HepG2 (cell line): ENCODE measurements at regions not wholly inside any gene's neighbourhood (a gene's known extent, or its start where the extent isn't known, plus 50 kb on each side); places are given as distances from the start of the nearest gene placed in this dataset.

Experiments used
- CTCF ChIP-seq: sonication (generic); formaldehyde crosslinking; IDR thresholded peaks from 2 replicates; pipeline ENCODE4 v1.5.0; 2020; ENCODE audit warnings: mild to moderate bottlenecking, missing genetic modification reagents, moderate library complexity
- HNRNPK ChIP-seq: fragments of 200-400 bp; formaldehyde crosslinking; IDR thresholded peaks from 2 replicates; pipeline ENCODE4 v1.6.1; 2018; ENCODE audit warnings: low read length, low read depth, moderate library complexity, mild to moderate bottlenecking; ENCODE audit not compliant: poor library complexity, severe bottlenecking
- MIXL1 ChIP-seq: IDR thresholded peaks from 2 replicates; pipeline ENCODE4 v1.6.1; 2016
- NFKBIZ ChIP-seq: IDR thresholded peaks from 2 replicates; pipeline ENCODE4 v1.6.1; 2018; ENCODE audit warnings: missing genetic modification reagents, missing compliant biosample characterization
- POLR2A ChIP-seq, 2 experiments: IDR thresholded peaks; 2 replicates each; pipeline ENCODE4 v1.6.1; 2011; ENCODE audit warnings: low read depth in 2 of 2, low read length in 2 of 2, mild to moderate bottlenecking in 1 of 2, moderate library complexity in 1 of 2; ENCODE audit not compliant: insufficient read depth in 1 of 2
- SUZ12 ChIP-seq: fragments of 150-350 bp; IDR thresholded peaks from 2 replicates; pipeline ENCODE4 v1.6.1; 2014; ENCODE audit warnings: low read depth, low read length
- ZNF350 ChIP-seq: sonication (generic); formaldehyde crosslinking; IDR thresholded peaks from 2 replicates; pipeline ENCODE4 v1.4.0; 2020; ENCODE audit warnings: mild to moderate bottlenecking, low read depth, missing genetic modification reagents, borderline replicate concordance
- ZNF382 ChIP-seq: sonication (generic); formaldehyde crosslinking; IDR thresholded peaks from 2 replicates; pipeline ENCODE4 v1.5.0; 2020; ENCODE audit warnings: missing genetic modification reagents, mild to moderate bottlenecking, borderline replicate concordance
- ZNF766 ChIP-seq: sonication (generic); formaldehyde crosslinking; IDR thresholded peaks from 2 replicates; pipeline ENCODE4 v1.5.0; 2020; ENCODE audit warnings: missing genetic modification reagents, borderline replicate concordance

GRCh38 chr5:4911646-4912403 is 228.3 kb upstream of the ADAMTS16 start:
- TF ChIP-seq POLR2A (IDR thresholded peaks at IDR 0.05; ENCODE audit: insufficient read depth in 1 of 2, low read depth in 2 of 2, low read length in 2 of 2), result no peak
- no peak for TF ChIP-seq HNRNPK
- no peak for TF ChIP-seq MIXL1 (CRISPR knock-in tag)
- no peak for TF ChIP-seq ZNF382 (CRISPR knock-in tag)
- TF ChIP-seq CTCF, result no peak
- no peak for TF ChIP-seq NFKBIZ (CRISPR knock-in tag)
- TF ChIP-seq ZNF766 (CRISPR knock-in tag), result no peak
- no peak for TF ChIP-seq ZNF350 (CRISPR knock-in tag)
- no peak for TF ChIP-seq SUZ12
